HT1080 (cell line): ENCODE measurements at regions not wholly inside any gene's neighbourhood (a gene's known extent, or its start where the extent isn't known, plus 50 kb on each side); places are given as distances from the start of the nearest gene placed in this dataset.

Source experiments
- DNase-seq: peaks from one replicate; pipeline ENCODE4 v3.0.0-alpha.2; 2015; ENCODE audit warnings: low read depth

GRCh38 chr15:70493376-70493775, 270.0 kb downstream of the UACA start:
- DNase-seq: no peak

- DNase-seq: peak; percentile 95
These were observed 270.8 kb downstream of the UACA start for GRCh38 chr15:70492240-70493177.

- DNase-seq: no peak
These were observed 271.7 kb downstream of the UACA start for GRCh38 chr15:70491641-70492040.

GRCh38 chr15:70491201-70491621, 272.1 kb downstream of the UACA start:
- DNase-seq: no peak

- DNase-seq: no peak
These were observed 272.6 kb downstream of the UACA start for GRCh38 chr15:70490838-70491155.

GRCh38 chr15:70490148-70490837, 273.1 kb downstream of the UACA start:
- no peak for DNase-seq

- DNase-seq: no peak
These were observed 274.2 kb downstream of the UACA start for GRCh38 chr15:70488941-70489848.

GRCh38 chr15:70488002-70488605, 275.3 kb downstream of the UACA start:
- peak; percentile 62 for DNase-seq

- DNase-seq: no peak
These were observed 276.0 kb downstream of the UACA start for GRCh38 chr15:70487387-70487740.

GRCh38 chr15:70486451-70487386, 276.6 kb downstream of the UACA start:
- DNase-seq: peak; percentile 93

- DNase-seq: no peak
These were observed 277.3 kb downstream of the UACA start for GRCh38 chr15:70486012-70486411.

- DNase-seq: no peak
These were observed 278.4 kb downstream of the UACA start for GRCh38 chr15:70484993-70485392.

- no peak for DNase-seq
These were observed 279.8 kb downstream of the UACA start for GRCh38 chr15:70483513-70483912.

GRCh38 chr15:70480196-70480856, 283.0 kb downstream of the UACA start:
- no peak for DNase-seq

- DNase-seq: no peak
These were observed 283.6 kb downstream of the UACA start for GRCh38 chr15:70479785-70480184.

GRCh38 chr15:70479056-70479455, 284.3 kb downstream of the UACA start:
- no peak for DNase-seq

- DNase-seq: no peak
These were observed 284.9 kb downstream of the UACA start for GRCh38 chr15:70478251-70478990.

- no peak for DNase-seq
These were observed 285.6 kb downstream of the UACA start for GRCh38 chr15:70477750-70478250.

- no peak for DNase-seq
These were observed 286.9 kb downstream of the UACA start for GRCh38 chr15:70476441-70476840.
